ENCODE measurements at regions not wholly inside any gene's neighbourhood (a gene's known extent, or its start where the extent isn't known, plus 50 kb on each side); places are given as distances from the start of the nearest gene placed in this dataset.

- Histone ChIP-seq H3K56ac (ENCODE audit: insufficient read length, low read depth, low read length) (no peak overlapping the region), H2AFZ (ENCODE audit: low read length) (no peak overlapping the region), H3K23ac (ENCODE audit: insufficient read length, low read depth, low read length) (no peak overlapping the region), H2BK120ac (ENCODE audit: low read depth, low read length, poor library complexity, severe bottlenecking) (no peak overlapping the region), H3T11ph (ENCODE audit: low read length) (no peak overlapping the region), H3K27ac (ENCODE audit: insufficient read length, low read depth, low read length) (no peak overlapping the region), H3K79me1 (ENCODE audit: insufficient read depth, low read depth, low read length, poor library complexity, severe bottlenecking) (no peaks in the 10 kb centered on the region), H3K79me2 (ENCODE audit: insufficient read depth, low read length) (no peaks in the 10 kb centered on the region), H4K91ac (ENCODE audit: insufficient read length, low read depth, low read length) (no peak overlapping the region), H3K4me2 (ENCODE audit: insufficient read depth, insufficient read length, low read length) (no peak overlapping the region), H2BK15ac (ENCODE audit: low read depth, low read length) (no peak overlapping the region), H2BK20ac (ENCODE audit: low read depth, low read length, poor library complexity, severe bottlenecking) (no peak overlapping the region), H2BK12ac (ENCODE audit: insufficient read length, low read depth, low read length) (no peak overlapping the region), H3K9me3 (ENCODE audit: control insufficient read depth, low read depth, low read length) (no peaks in the 10 kb centered on the region), H2BK5ac (ENCODE audit: insufficient read length, low read length) (no peak overlapping the region), H3K4ac (ENCODE audit: low read depth, low read length) (no peak overlapping the region), H3K18ac (ENCODE audit: insufficient read length, low read depth, low read length) (no peak overlapping the region), H3K9ac (ENCODE audit: extremely low read depth, insufficient read length, low read length) (no peak overlapping the region), H3K27me3 (ENCODE audit: insufficient read depth, low read length) (no peaks in the 10 kb centered on the region), H3K23me2 (ENCODE audit: insufficient read length, low read depth, low read length, poor library complexity, severe bottlenecking) (no peaks in the 10 kb centered on the region), H4K20me1 (ENCODE audit: control insufficient read depth, insufficient read depth, insufficient read length) (no peaks in the 10 kb centered on the region), H4K5ac (ENCODE audit: insufficient read length, low read depth, low read length) (no peak overlapping the region), H3K14ac (ENCODE audit: insufficient read depth, low read length) (no peak overlapping the region), H2AK5ac (ENCODE audit: insufficient read length, low read length) (no peak overlapping the region), H4K8ac (replicated peaks; ENCODE audit: insufficient read length, low read depth, low read length) (no peak overlapping the region), H3K4me1 (ENCODE audit: insufficient read depth, low read length) (peaks cover 4% of the 10 kb centered on the region; the same call in 1 of the 2 replicates)
- H3K36me3 Mint-ChIP-seq (ENCODE audit: insufficient read depth in 1 of 3, low read depth in 3 of 3): peaks cover 0 to 1% (median 0%) of the 10 kb centered on the region in 3 experiments; a peak in 1 of 7 replicates
- no peak overlapping the region for H3K4me3 Mint-ChIP-seq
- H3K27me3 Mint-ChIP-seq (ENCODE audit: low read depth): no peaks in the 10 kb centered on the region
- H3K4me1 Mint-ChIP-seq: peaks cover 12 to 16% of the 10 kb centered on the region in 2 experiments
- no peak for TF ChIP-seq CTCF (conservative IDR thresholded peaks at IDR 0.05)
- no peaks in the 10 kb centered on the region for H3K9me3 Mint-ChIP-seq
- WGBS (ENCODE audit: extremely low coverage, insufficient read length, low lambda C conversion rate): no CpG with 5 or more reads among the region's 2 CpGs
- peak overlapping the region in 1 of 3 experiments; percentile 67; a peak in 2 of 7 replicates for H3K27ac Mint-ChIP-seq
- DNase-seq: no peak
Observed at GRCh38 chr2:144003460-144004075, 516.4 kb downstream of the ZEB2 start.

All from H9 (cell line).